ENCODE measurements at regions not wholly inside any gene's neighbourhood (a gene's known extent, or its start where the extent isn't known, plus 50 kb on each side); places are given as distances from the start of the nearest gene placed in this dataset.
"Not testable (repeated sequence)": the region's sequence is repeated elsewhere in the genome, so short reads cannot be mapped to it uniquely, and the experiment has no call there.

DNA sequence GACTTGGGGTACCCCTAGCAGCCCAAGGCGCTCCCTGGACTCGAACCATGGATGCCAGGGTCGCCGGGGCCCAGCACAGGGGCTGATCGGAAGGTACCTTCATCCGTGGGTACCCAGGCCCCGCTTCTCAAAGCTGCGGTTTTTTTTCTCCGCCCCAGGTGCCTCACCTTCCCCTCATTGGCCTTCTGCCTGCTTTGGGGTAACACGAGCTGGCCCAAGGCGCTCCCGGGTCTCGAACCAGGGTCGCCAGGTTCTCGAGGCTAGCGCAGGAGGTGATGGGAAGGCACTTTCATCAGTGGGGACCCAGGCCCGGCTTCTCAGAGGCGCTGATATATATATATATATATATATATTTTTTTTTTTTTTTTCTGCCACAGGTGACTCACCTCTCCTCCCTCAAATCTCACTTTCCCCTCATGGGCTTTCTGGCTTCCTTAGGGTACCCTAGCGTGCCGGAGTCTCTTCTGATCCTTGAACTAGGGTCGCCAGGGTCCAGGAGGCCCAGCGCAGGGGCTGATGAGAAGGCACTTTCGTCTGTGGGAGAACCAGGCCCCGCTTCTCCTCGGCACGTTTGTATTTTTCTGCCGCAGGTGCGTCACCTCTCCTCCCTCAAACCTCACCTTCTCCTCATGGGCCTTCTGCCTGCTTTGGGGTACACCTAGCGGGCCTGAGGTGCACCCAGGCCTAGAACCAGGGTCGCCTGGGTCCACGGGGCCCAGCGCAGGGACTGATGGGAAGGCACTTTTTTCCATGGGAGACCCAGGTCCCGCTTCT, 1480.0 kb upstream of the TPTE start:
- TF ChIP-seq CTCF, POLR2AphosphoS5 (IDR thresholded peaks at IDR 0.05): not testable (repeated sequence)
